Natural killer cell (primary cell): ENCODE measurements at regions not wholly inside any gene's neighbourhood (a gene's known extent, or its start where the extent isn't known, plus 50 kb on each side); places are given as distances from the start of the nearest gene placed in this dataset.

Source experiments
- ATAC-seq, 3 donors: fragments of 150-1000 bp in 2 of 3; fragments of 200-7000 bp in 1 of 3; cut with Tn5 transposase; 1 replicate in 1 of 3; 2 replicates in 2 of 3; pipeline ENCODE4 v1.10.0; 2021; ENCODE audit warnings: mild to moderate bottlenecking in 2 of 3, moderate library complexity in 2 of 3
- DNase-seq, 2 donors: peaks; one replicate each; pipeline versions ENCODE4 v3.0.0 to v3.0.0-alpha.2; 2013 to 2021; ENCODE audit warnings: mixed read lengths in 1 of 2
- H3K27ac ChIP-seq: one replicate; pipeline ENCODE4 v1.5.1; 2013; ENCODE audit warnings: mild to moderate bottlenecking, low read length
- H3K27me3 ChIP-seq: one replicate; pipeline ENCODE4 v1.6.1; 2013; ENCODE audit warnings: low read length; ENCODE audit not compliant: control insufficient read depth, insufficient read depth
- H3K36me3 ChIP-seq: one replicate; pipeline ENCODE4 v1.6.1; 2013; ENCODE audit warnings: low read length; ENCODE audit not compliant: control insufficient read depth, insufficient read depth
- H3K4me1 ChIP-seq: one replicate; pipeline ENCODE4 v1.6.1; 2013; ENCODE audit warnings: low read length; ENCODE audit not compliant: control insufficient read depth, insufficient read depth
- H3K4me3 ChIP-seq: one replicate; pipeline ENCODE4 v1.5.1; 2013; ENCODE audit warnings: low read length
- H3K9me3 ChIP-seq: one replicate; pipeline ENCODE4 v1.6.1; 2013; ENCODE audit warnings: low read length; ENCODE audit not compliant: control insufficient read depth, insufficient read depth
- H3K27ac Mint-ChIP-seq, 2 donors: one replicate each; pipeline ENCODE4 v1.8.0; 2022; ENCODE audit warnings: mild to moderate bottlenecking in 2 of 2, mixed read lengths in 2 of 2, moderate library complexity in 1 of 2
- H3K27me3 Mint-ChIP-seq, 2 donors: one replicate each; pipeline ENCODE4 v1.8.0; 2022; ENCODE audit warnings: low read depth in 2 of 2, mixed read lengths in 2 of 2
- H3K36me3 Mint-ChIP-seq: one replicate; pipeline ENCODE4 v1.8.0; 2022; ENCODE audit warnings: mixed read lengths
- H3K4me1 Mint-ChIP-seq, 2 donors: one replicate each; pipeline ENCODE4 v1.8.0; 2022; ENCODE audit warnings: mixed read lengths in 2 of 2
- H3K4me3 Mint-ChIP-seq: one replicate; pipeline ENCODE4 v1.8.0; 2022; ENCODE audit warnings: mild to moderate bottlenecking, moderate library complexity, mixed read lengths
- H3K9me3 Mint-ChIP-seq, 2 donors: one replicate each; pipeline ENCODE4 v1.8.0; 2022; ENCODE audit warnings: mixed read lengths in 2 of 2
- WGBS: methylation state at CpG from one replicate; pipeline ENCODE4 v1.1.7; 2013; ENCODE audit warnings: missing lambda C conversion rate; ENCODE audit not compliant: insufficient coverage; 5-methylcytosine and 5-hydroxymethylcytosine counted together
- intact Hi-C: fragments of 100-400 bp; cut with micrococcal nuclease; formaldehyde crosslinking; loops from one replicate; pipeline ENCODE4 v1.14.2; 2022
- TF ChIP-seq, protein P1 (sequence below): fragments of 200-600 bp; IDR thresholded peaks from one replicate; pipeline ENCODE4 v1.8.0; 2022; ENCODE audit warnings: antibody characterized with exemption

DNA sequence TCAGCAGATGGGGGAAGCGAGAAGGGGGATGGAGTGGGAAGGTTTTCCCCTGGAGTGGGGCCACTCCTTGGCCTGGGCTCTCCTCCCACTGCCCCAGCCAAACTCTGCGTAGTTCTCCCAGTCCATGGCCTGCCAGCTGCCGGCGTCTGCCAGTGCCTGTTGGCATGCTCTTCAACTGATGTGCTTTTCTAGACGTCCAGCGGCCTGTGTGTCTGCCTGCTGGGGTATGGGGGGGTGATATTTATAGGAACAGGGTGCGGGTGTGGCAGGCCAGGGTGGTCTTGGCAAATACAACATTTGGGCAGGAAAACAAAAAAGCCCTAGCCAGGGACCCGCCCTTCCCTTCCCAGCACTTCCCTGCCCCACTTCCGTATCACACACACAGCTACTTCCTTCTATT lies 786.3 kb upstream of the NOVA1 start:
- DNase-seq (no peak), ATAC-seq (no peak)
- no peak overlapping the region for H3K27ac Mint-ChIP-seq
- H3K4me1 ChIP-seq, result no peaks in the 10 kb centered on the region
- no peak overlapping the region for H3K4me3 ChIP-seq
- TF ChIP-seq, protein P1, sequence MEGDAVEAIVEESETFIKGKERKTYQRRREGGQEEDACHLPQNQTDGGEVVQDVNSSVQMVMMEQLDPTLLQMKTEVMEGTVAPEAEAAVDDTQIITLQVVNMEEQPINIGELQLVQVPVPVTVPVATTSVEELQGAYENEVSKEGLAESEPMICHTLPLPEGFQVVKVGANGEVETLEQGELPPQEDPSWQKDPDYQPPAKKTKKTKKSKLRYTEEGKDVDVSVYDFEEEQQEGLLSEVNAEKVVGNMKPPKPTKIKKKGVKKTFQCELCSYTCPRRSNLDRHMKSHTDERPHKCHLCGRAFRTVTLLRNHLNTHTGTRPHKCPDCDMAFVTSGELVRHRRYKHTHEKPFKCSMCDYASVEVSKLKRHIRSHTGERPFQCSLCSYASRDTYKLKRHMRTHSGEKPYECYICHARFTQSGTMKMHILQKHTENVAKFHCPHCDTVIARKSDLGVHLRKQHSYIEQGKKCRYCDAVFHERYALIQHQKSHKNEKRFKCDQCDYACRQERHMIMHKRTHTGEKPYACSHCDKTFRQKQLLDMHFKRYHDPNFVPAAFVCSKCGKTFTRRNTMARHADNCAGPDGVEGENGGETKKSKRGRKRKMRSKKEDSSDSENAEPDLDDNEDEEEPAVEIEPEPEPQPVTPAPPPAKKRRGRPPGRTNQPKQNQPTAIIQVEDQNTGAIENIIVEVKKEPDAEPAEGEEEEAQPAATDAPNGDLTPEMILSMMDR, result no peak
- peaks cover 8 to 19% of the 10 kb centered on the region in 2 donors for H3K9me3 Mint-ChIP-seq
- H3K27ac ChIP-seq, result no peak overlapping the region
- H3K36me3 Mint-ChIP-seq, result no peaks in the 10 kb centered on the region
- H3K27me3 Mint-ChIP-seq, result no peaks in the 10 kb centered on the region
- no peaks in the 10 kb centered on the region for H3K27me3 ChIP-seq
- no peak overlapping the region for H3K4me3 Mint-ChIP-seq
- no peaks in the 10 kb centered on the region for H3K4me1 Mint-ChIP-seq
- H3K36me3 ChIP-seq, result no peaks in the 10 kb centered on the region
- intact Hi-C loops, result no loop called here
- 73% methylated on average over 9 of the region's 9 CpGs for WGBS
- H3K9me3 ChIP-seq, result peaks cover 8% of the 10 kb centered on the region

DNA sequence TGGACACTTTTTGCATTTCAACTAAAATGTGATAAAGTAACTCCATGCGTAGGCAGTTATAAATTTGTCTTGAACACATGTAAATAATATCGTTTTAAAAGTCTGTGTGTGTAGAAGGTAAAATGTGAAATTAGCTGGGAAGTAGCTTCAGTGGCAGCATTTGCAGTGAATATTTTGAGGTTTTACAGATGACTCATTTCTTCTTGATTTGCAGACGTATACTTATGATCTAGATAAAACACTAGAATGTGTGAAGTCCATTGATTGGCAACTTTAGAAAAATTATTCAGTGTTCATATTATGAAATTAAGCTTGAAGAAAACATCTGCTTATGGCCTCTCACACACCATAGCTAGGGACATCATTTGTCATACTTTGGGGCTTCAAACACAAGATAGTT lies 788.6 kb upstream of the NOVA1 start:
- peaks cover 5 to 13% of the 10 kb centered on the region in 2 donors for H3K9me3 Mint-ChIP-seq
- no peak for DNase-seq
- no peak for ATAC-seq
- Histone ChIP-seq H3K36me3 (no peaks in the 10 kb centered on the region), H3K4me3 (no peak overlapping the region), H3K9me3 (peaks cover 8% of the 10 kb centered on the region), H3K27ac (no peak overlapping the region), H3K4me1 (no peaks in the 10 kb centered on the region), H3K27me3 (no peaks in the 10 kb centered on the region)
- intact Hi-C loops, result no loop called here
- no peaks in the 10 kb centered on the region for H3K4me1 Mint-ChIP-seq
- no peak overlapping the region for H3K4me3 Mint-ChIP-seq
- TF ChIP-seq, protein P1, result no peak
- no peak overlapping the region for H3K27ac Mint-ChIP-seq
- H3K36me3 Mint-ChIP-seq, result no peaks in the 10 kb centered on the region
- WGBS, result 83% methylated on average over 3 of the region's 3 CpGs
- no peaks in the 10 kb centered on the region for H3K27me3 Mint-ChIP-seq

DNA sequence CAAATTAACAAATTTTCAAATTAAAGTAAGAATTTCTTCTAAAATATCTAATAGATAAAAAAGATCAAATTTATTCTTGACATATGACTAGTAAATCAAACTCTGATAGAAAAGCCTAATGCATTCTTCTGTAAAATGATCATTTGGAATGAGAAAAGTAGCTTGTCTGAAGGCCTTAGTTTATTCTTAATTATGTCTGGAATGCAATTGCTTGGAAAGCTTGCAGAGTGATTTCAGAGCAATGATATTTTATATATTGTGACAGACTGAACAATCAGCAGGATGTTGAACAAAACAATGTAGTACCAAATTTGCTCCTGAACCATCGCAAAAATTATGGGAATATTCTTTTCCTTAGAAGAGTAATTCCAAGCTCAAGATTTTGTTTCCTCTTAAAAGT lies 789.6 kb upstream of the NOVA1 start:
- no peak for ATAC-seq
- no peaks in the 10 kb centered on the region for H3K27me3 ChIP-seq
- H3K36me3 ChIP-seq, result no peaks in the 10 kb centered on the region
- H3K27ac Mint-ChIP-seq, result no peak overlapping the region
- DNase-seq, result no peak
- no peak overlapping the region for H3K4me3 Mint-ChIP-seq
- H3K9me3 ChIP-seq, result peaks cover 8% of the 10 kb centered on the region
- no peak overlapping the region for H3K4me3 ChIP-seq
- intact Hi-C loops, result no loop called here
- H3K27me3 Mint-ChIP-seq, result no peaks in the 10 kb centered on the region
- H3K4me1 Mint-ChIP-seq, result no peaks in the 10 kb centered on the region
- TF ChIP-seq, protein P1, result no peak
- H3K4me1 ChIP-seq, result no peaks in the 10 kb centered on the region
- peaks cover 7 to 14% of the 10 kb centered on the region in 2 donors for H3K9me3 Mint-ChIP-seq
- WGBS, result 80% methylated on average over 1 of the region's 1 CpG
- no peaks in the 10 kb centered on the region for H3K36me3 Mint-ChIP-seq
- H3K27ac ChIP-seq, result no peak overlapping the region

DNA sequence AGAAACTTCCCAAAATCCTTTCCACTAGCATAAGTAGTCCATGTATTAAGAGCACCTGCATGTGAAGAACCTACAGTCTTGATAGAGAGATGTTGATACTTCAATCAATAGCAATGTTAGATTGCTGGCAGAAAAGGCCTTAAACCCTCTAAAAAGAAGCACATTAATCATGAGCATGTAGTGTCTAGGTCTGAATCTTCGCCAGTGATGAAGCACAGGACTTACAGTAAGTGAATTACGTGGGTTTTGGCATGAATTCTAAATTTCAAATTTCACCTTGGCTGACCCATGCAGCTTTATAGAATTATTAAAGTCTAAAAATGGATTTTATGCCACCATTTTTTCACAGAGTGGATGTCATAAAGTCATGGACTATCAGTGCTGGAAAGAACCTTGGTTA lies 791.6 kb upstream of the NOVA1 start:
- no peaks in the 10 kb centered on the region for H3K9me3 ChIP-seq
- H3K36me3 ChIP-seq, result no peaks in the 10 kb centered on the region
- no peaks in the 10 kb centered on the region for H3K27me3 Mint-ChIP-seq
- no peak overlapping the region for H3K27ac ChIP-seq
- H3K9me3 Mint-ChIP-seq, result peaks cover 10 to 11% of the 10 kb centered on the region in 2 donors
- no peak for DNase-seq
- H3K4me3 ChIP-seq, result no peak overlapping the region
- H3K27me3 ChIP-seq, result no peaks in the 10 kb centered on the region
- WGBS, result 63% methylated on average over 2 of the region's 2 CpGs
- no peak overlapping the region for H3K27ac Mint-ChIP-seq
- H3K36me3 Mint-ChIP-seq, result no peaks in the 10 kb centered on the region
- no peak for ATAC-seq
- H3K4me3 Mint-ChIP-seq, result no peak overlapping the region
- H3K4me1 Mint-ChIP-seq, result no peaks in the 10 kb centered on the region
- intact Hi-C loops, result no loop called here
- TF ChIP-seq, protein P1, result no peak
- H3K4me1 ChIP-seq, result no peaks in the 10 kb centered on the region
